Ishikawa (cell line): ENCODE measurements at regions not wholly inside any gene's neighbourhood (a gene's known extent, or its start where the extent isn't known, plus 50 kb on each side); places are given as distances from the start of the nearest gene placed in this dataset.

Source experiments
- CEBPB ChIP-seq: IDR thresholded peaks from 2 replicates; pipeline ENCODE4 v1.6.1; 2012
- EP300 ChIP-seq: IDR thresholded peaks from 2 replicates; pipeline ENCODE4 v1.6.1; 2012; ENCODE audit warnings: borderline replicate concordance
- FOXM1 ChIP-seq: IDR thresholded peaks from 2 replicates; pipeline ENCODE4 v1.6.1; 2012; ENCODE audit warnings: low read depth, borderline replicate concordance
- RAD21 ChIP-seq: IDR thresholded peaks from 2 replicates; pipeline ENCODE4 v1.6.1; 2012; ENCODE audit warnings: low read depth
- REST ChIP-seq: IDR thresholded peaks from 2 replicates; pipeline ENCODE4 v1.6.1; 2012; ENCODE audit warnings: low read depth, mild to moderate bottlenecking

DNA sequence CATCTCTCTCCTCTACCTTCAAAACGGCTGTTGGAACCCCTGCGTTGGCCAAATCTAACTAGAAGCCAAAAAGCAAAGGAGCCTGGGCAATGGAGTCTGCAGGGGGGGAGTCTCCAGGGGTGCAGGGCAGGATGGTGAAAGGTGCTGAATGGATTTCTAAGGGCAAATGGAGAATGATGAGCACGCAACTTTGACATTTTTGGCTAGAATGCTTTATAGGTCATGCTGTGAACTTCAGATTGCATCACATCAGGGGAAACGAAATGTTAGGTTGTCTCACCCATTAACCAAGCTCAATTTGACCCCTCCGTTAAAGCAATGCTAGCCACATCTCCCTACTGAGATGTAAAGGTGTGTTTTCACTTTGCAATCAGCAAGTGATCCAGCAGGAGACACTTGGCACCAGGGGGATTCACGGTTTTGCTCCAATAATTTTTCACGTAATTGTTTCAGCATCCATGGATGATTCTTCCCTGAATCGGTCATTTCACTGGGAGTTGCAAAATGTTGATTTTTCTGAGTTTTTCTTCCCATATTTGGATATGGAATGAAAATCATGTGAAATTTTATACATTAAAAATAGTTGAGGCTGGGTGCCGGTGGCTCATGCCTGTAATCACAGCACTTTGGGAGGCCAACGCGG, 78.0 kb upstream of the MDM1 start:
- TF ChIP-seq FOXM1 (no peak), REST (no peak), CEBPB (no peak), EP300 (no peak), RAD21 (no peak)
